Bronchial epithelial cell (primary cell): ENCODE measurements at regions not wholly inside any gene's neighbourhood (a gene's known extent, or its start where the extent isn't known, plus 50 kb on each side); places are given as distances from the start of the nearest gene placed in this dataset.
A peak's percentile ranks its signal among the peaks of the same experiment; 100 is the strongest.

Experiments
- DNase-seq: peaks from one replicate; pipeline ENCODE4 v3.0.0-alpha.2; 2010; ENCODE audit warnings: low read depth
- FAIRE-seq: peaks from 2 replicates; lab custom pipeline; 2011; peaks lifted over from hg19 to GRCh38; lab: Jason Lieb, UNC
- H3K27me3 ChIP-seq: 2 replicates; pipeline ENCODE4 v1.5.1; 2011; ENCODE audit warnings: low read length; ENCODE audit not compliant: control insufficient read depth, insufficient read depth
- H3K36me3 ChIP-seq: 2 replicates; pipeline ENCODE4 v1.5.1; 2011; ENCODE audit warnings: low read length; ENCODE audit not compliant: control insufficient read depth, insufficient read depth
- H3K4me3 ChIP-seq: 2 replicates; pipeline ENCODE4 v1.5.1; 2011; ENCODE audit warnings: mild to moderate bottlenecking, low read depth, low read length, control low read depth
- TF ChIP-seq, protein P1 (sequence below): IDR thresholded peaks from 2 replicates; pipeline ENCODE4 v1.5.1; 2011; ENCODE audit warnings: mild to moderate bottlenecking, moderate library complexity, low read length, control low read depth, inconsistent platforms; ENCODE audit not compliant: insufficient read depth, severe bottlenecking

DNA sequence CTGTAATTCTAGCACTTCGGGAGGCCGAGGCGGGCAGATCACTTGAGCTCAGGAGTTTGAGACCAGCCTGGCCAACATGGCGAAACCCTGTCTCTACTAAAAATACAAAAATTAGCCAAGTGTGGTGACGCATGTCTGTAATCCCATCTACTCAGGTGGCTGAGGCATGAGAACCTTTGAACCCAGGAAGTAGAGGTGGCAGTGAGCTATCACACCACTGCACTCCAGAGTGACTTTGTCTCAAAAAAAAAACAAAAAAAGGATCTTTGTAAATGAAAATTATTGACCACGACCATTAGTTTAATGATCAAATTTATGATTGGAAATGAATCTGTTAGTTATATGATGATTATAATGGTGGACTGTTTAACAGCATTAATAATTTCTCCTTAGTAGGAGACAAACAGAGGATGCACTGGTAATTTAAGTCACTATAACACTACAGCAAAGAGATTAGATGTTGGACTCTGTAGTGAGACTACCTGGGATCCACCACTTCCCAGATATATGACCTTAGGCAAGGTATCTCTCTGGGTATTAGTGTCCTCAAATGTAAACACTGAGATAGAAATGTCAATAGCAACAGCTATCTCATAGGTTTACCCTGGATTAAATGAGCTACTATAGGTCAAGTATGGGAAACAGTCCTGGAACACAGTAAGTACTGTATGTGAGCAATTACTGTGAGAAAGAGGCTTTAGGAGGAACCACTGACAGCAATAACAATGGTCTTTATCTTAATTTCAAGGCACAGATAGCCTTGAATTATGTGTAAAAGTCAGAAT, 214.7 kb downstream of the NOVA1 start:
- FAIRE-seq = no peak

DNA sequence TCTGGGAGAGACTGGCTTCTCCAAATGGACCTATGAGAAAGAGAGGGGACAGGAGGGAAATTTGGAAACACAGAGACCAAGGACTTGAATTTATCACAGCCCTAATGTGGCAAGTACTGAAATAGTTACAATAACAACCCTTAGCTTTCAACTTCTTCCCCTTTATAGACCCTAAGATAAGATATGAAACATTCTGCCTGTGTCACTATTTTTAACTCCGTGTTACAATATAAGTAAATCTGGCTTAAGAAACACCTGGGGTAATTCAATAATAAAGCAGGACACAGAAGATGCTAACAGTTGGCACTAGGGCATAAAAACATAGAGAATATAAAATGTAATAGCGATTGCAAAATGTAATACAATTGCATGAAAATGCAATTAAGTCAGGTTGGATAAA, 216.4 kb downstream of the NOVA1 start:
- H3K4me3 ChIP-seq = no peak overlapping the region
- no peaks in the 10 kb centered on the region for H3K36me3 ChIP-seq
- no peaks in the 10 kb centered on the region for H3K27me3 ChIP-seq
- TF ChIP-seq, protein P1, sequence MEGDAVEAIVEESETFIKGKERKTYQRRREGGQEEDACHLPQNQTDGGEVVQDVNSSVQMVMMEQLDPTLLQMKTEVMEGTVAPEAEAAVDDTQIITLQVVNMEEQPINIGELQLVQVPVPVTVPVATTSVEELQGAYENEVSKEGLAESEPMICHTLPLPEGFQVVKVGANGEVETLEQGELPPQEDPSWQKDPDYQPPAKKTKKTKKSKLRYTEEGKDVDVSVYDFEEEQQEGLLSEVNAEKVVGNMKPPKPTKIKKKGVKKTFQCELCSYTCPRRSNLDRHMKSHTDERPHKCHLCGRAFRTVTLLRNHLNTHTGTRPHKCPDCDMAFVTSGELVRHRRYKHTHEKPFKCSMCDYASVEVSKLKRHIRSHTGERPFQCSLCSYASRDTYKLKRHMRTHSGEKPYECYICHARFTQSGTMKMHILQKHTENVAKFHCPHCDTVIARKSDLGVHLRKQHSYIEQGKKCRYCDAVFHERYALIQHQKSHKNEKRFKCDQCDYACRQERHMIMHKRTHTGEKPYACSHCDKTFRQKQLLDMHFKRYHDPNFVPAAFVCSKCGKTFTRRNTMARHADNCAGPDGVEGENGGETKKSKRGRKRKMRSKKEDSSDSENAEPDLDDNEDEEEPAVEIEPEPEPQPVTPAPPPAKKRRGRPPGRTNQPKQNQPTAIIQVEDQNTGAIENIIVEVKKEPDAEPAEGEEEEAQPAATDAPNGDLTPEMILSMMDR = no peak
- DNase-seq (no peak), FAIRE-seq (no peak)

More for the DNA sequence above, 214.7 kb downstream of the NOVA1 start:
- TF ChIP-seq, protein P1 = no peak
- no peak overlapping the region for H3K4me3 ChIP-seq
- DNase-seq = no peak
- no peaks in the 10 kb centered on the region for H3K36me3 ChIP-seq
- H3K27me3 ChIP-seq = no peaks in the 10 kb centered on the region

DNA sequence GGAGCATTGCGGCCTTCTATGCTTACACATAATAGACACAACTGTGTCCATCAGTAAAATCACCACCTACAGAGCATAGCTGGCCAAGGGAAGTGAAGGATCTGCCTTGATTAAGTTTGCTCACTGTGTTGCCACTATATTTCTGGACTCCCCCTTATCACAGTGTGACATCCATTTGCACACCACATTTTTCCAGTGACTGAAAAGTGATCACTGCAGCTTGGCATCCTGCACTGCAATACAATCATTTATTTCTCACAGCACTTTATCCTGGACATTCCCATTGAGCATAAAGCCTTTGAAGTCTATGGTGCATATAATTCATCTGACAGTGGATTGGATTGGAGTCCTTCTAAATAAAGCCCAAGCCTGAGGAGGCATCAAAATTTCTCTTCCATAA, 217.2 kb downstream of the NOVA1 start:
- no peak overlapping the region for H3K4me3 ChIP-seq
- no peaks in the 10 kb centered on the region for H3K27me3 ChIP-seq
- FAIRE-seq (no peak), DNase-seq (no peak)
- TF ChIP-seq, protein P1 = no peak
- H3K36me3 ChIP-seq = no peaks in the 10 kb centered on the region

DNA sequence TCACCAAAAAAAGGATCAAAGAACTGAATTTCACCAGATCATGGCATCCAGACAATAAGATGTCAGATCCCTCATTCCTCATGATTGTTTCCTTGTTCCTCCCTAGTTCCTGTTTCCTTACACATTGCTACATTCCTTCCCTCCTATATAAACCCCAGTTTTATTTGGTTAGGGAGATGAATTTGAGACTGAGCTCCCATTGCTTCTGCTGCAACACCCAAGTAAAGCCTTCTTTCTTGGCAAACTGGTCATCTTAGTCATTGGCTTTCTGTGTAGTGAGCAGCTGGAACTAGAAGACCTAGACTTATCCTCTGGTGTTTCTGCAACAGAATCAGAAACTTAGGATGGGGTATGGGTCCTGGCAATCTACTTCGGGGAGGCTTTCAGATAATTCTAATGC, 217.9 kb downstream of the NOVA1 start:
- DNase-seq (no peak), FAIRE-seq (no peak)
- TF ChIP-seq, protein P1 = no peak
- Histone ChIP-seq H3K27me3 (no peaks in the 10 kb centered on the region), H3K36me3 (no peaks in the 10 kb centered on the region), H3K4me3 (no peak overlapping the region)

DNA sequence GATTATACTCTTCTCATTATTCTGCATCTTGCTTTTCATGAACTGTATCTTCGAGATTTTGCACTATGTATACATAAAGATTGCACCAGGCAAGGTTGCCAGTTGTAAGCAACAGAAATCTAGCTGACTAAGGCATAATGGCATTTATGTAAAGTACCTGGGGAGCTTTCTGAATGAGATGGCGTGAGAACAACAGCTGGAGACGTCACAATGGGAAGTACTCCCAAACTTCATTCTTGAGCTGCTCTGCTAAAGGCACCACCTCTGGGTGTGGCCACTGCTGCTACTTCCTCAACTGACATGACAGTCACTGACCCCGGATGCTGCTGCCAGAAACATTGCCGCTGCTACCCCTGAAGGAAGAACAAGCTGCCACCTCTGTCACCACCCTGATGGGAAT, 220.7 kb downstream of the NOVA1 start:
- DNase-seq (peak; percentile 10), FAIRE-seq (no peak)
- TF ChIP-seq, protein P1 = no peak
- H3K36me3 ChIP-seq = no peaks in the 10 kb centered on the region
- H3K4me3 ChIP-seq = no peak overlapping the region
- no peaks in the 10 kb centered on the region for H3K27me3 ChIP-seq

DNA sequence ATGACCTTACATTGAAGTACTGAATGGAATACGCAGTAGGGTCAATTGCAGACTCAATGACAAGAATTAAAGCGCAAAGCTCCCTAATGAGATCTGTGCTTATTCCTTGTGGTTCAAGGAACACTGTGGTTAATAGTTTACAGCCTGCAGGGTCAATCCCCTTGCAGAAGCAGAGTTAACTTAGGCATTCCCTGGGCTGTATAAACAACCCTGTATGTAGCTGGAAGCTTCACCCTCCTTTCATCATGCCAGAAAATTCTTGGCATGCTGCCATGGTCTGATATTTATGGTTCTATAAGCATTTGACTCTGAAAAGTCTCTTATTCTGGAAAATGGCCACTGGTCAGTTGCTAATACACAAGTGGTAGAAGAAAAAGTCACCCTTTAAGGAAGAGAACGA, 227.7 kb downstream of the NOVA1 start:
- Histone ChIP-seq H3K27me3 (no peaks in the 10 kb centered on the region), H3K36me3 (no peaks in the 10 kb centered on the region), H3K4me3 (no peak overlapping the region)
- FAIRE-seq (no peak), DNase-seq (no peak)
- TF ChIP-seq, protein P1 = no peak
